Neural cell (in vitro differentiated cells): ENCODE measurements at regions not wholly inside any gene's neighbourhood (a gene's known extent, or its start where the extent isn't known, plus 50 kb on each side); places are given as distances from the start of the nearest gene placed in this dataset.

Experiments
- H2AFZ ChIP-seq: fragments of 200-600, 300-800 bp; sonication (generic), shearing (Covaris generic); 2 replicates; pipeline ENCODE4 v1.6.0; 2014; ENCODE audit warnings: low read depth, mild to moderate bottlenecking, antibody characterized with exemption, low read length, moderate library complexity
- H3F3A ChIP-seq: fragments of 200-600 bp; shearing (Covaris generic); 2 replicates; pipeline ENCODE4 v1.6.1; 2016; ENCODE audit warnings: mild to moderate bottlenecking, moderate library complexity, mixed read lengths, antibody characterized with exemption, low read length; ENCODE audit not compliant: insufficient read depth, poor library complexity, severe bottlenecking
- H3K27ac ChIP-seq: fragments of 200-600, 300-800 bp; sonication (generic), shearing (Covaris generic); 2 replicates; pipeline ENCODE4 v1.5.1; 2014; ENCODE audit warnings: mild to moderate bottlenecking, low read length, moderate library complexity
- H3K27me3 ChIP-seq: fragments of 300-800, 200-600 bp; sonication (generic), shearing (Covaris generic); 2 replicates; pipeline ENCODE4 v1.6.0; 2014; ENCODE audit warnings: mild to moderate bottlenecking, low read depth, low read length, moderate library complexity; ENCODE audit not compliant: insufficient read depth
- H3K36me3 ChIP-seq: fragments of 300-800, 200-600 bp; sonication (generic), shearing (Covaris generic); 2 replicates; pipeline ENCODE4 v1.5.1; 2014; ENCODE audit warnings: mild to moderate bottlenecking, antibody characterized with exemption, low read length, moderate library complexity; ENCODE audit not compliant: insufficient read depth
- H3K4me2 ChIP-seq: fragments of 300-800, 200-600 bp; sonication (generic), shearing (Covaris generic); 2 replicates; pipeline ENCODE4 v1.6.0; 2014; ENCODE audit warnings: mild to moderate bottlenecking, low read length
- H3K4me3 ChIP-seq: fragments of 300-800, 200-600 bp; sonication (generic), shearing (Covaris generic); 2 replicates; pipeline ENCODE4 v1.5.1; 2014; ENCODE audit warnings: mild to moderate bottlenecking, low read length, moderate library complexity
- H3K79me2 ChIP-seq: fragments of 200-600 bp; shearing (Covaris generic); replicated peaks from 2 replicates; pipeline ENCODE4 v1.6.0; 2014; ENCODE audit warnings: mild to moderate bottlenecking, low read length, moderate library complexity; ENCODE audit not compliant: insufficient read depth
- H3K9ac ChIP-seq: fragments of 300-800, 200-600 bp; sonication (generic), shearing (Covaris generic); 2 replicates; pipeline ENCODE4 v1.6.1; 2016; ENCODE audit warnings: mild to moderate bottlenecking, low read length, mixed read lengths
- H3K9me2 ChIP-seq: fragments of 200-600 bp; shearing (Covaris generic); 2 replicates; pipeline ENCODE4 v1.6.1; 2016; ENCODE audit warnings: mild to moderate bottlenecking, low read length, mixed read lengths; ENCODE audit not compliant: insufficient read depth
- H3K9me3 ChIP-seq: fragments of 200-600, 300-800 bp; sonication (generic), shearing (Covaris generic); 2 replicates; pipeline ENCODE4 v1.6.1; 2016; ENCODE audit warnings: mild to moderate bottlenecking, mixed run types, low read length, moderate library complexity, mixed read lengths
- H4K20me1 ChIP-seq: fragments of 200-600 bp; shearing (Covaris generic); 2 replicates; pipeline ENCODE4 v1.6.1; 2016; ENCODE audit warnings: mild to moderate bottlenecking, mixed run types; ENCODE audit not compliant: insufficient read depth
- CTCF ChIP-seq: fragments of 450-650 bp; IDR thresholded peaks from 2 replicates; pipeline ENCODE4 v1.5.1; 2014; ENCODE audit warnings: antibody characterized with exemption, mild to moderate bottlenecking, moderate library complexity; ENCODE audit not compliant: poor library complexity, severe bottlenecking
- EP300 ChIP-seq: fragments of 450-650 bp; conservative IDR thresholded peaks from 2 replicates; pipeline ENCODE4 v1.6.1; 2014; ENCODE audit warnings: antibody characterized with exemption, mild to moderate bottlenecking, moderate library complexity; ENCODE audit not compliant: poor library complexity, severe bottlenecking
- EZH2 ChIP-seq: fragments of 200-600, 300-800 bp; shearing (Covaris generic), sonication (generic); IDR thresholded peaks from 2 replicates; pipeline ENCODE4 v1.6.1; 2014; ENCODE audit warnings: antibody characterized with exemption, low read length, borderline replicate concordance, mild to moderate bottlenecking; ENCODE audit not compliant: insufficient read depth, poor library complexity, severe bottlenecking
- MXI1 ChIP-seq: fragments of 450-650 bp; conservative IDR thresholded peaks from 2 replicates; pipeline ENCODE4 v1.6.1; 2014; ENCODE audit warnings: antibody characterized with exemption, mild to moderate bottlenecking; ENCODE audit not compliant: poor library complexity, severe bottlenecking
- POLR2AphosphoS5 ChIP-seq: IDR thresholded peaks from 2 replicates; pipeline ENCODE4 v1.6.1; 2012
- RAD21 ChIP-seq: fragments of 450-650 bp; conservative IDR thresholded peaks from 2 replicates; pipeline ENCODE4 v1.6.1; 2014; ENCODE audit warnings: antibody characterized with exemption, mild to moderate bottlenecking, moderate library complexity
- REST ChIP-seq: IDR thresholded peaks from 2 replicates; pipeline ENCODE4 v1.6.1; 2012; ENCODE audit warnings: borderline replicate concordance
- SMC3 ChIP-seq: fragments of 450-650 bp; conservative IDR thresholded peaks from 2 replicates; pipeline ENCODE4 v1.6.1; 2014; ENCODE audit warnings: antibody characterized with exemption, mild to moderate bottlenecking, moderate library complexity; ENCODE audit not compliant: poor library complexity
- TAF1 ChIP-seq: IDR thresholded peaks from 2 replicates; pipeline ENCODE4 v1.6.1; 2012; ENCODE audit warnings: low read depth

- Histone ChIP-seq H3K27ac (no peak overlapping the region), H3K9ac (no peak overlapping the region), H3K79me2 (no peaks in the 10 kb centered on the region), H3K36me3 (no peaks in the 10 kb centered on the region), H4K20me1 (no peaks in the 10 kb centered on the region), H3K9me2 (no peaks in the 10 kb centered on the region), H3K4me3 (no peak overlapping the region), H2AFZ (no peak overlapping the region), H3F3A (no peaks in the 10 kb centered on the region), H3K9me3 (no peaks in the 10 kb centered on the region), H3K4me2 (no peak overlapping the region), H3K27me3 (no peaks in the 10 kb centered on the region)
- TF ChIP-seq CTCF, result no peak
- no peak for TF ChIP-seq SMC3
- TF ChIP-seq TAF1, result no peak
- TF ChIP-seq MXI1, result no peak
- TF ChIP-seq EP300, result no peak
- no peak for TF ChIP-seq REST
- no peak for TF ChIP-seq POLR2AphosphoS5
- no peak for TF ChIP-seq EZH2
- TF ChIP-seq RAD21, result no peak
Measured at GRCh38 chr17:45645330-45645729, 138.8 kb upstream of the CRHR1 start.

- no peaks in the 10 kb centered on the region for H4K20me1 ChIP-seq
- H3K4me2 ChIP-seq, result no peak overlapping the region
- H2AFZ ChIP-seq, result no peak overlapping the region
- TF ChIP-seq MXI1 (no peak), CTCF (no peak), TAF1 (no peak), POLR2AphosphoS5 (no peak), SMC3 (no peak), EP300 (no peak), EZH2 (no peak), REST (no peak), RAD21 (no peak)
- H3K79me2 ChIP-seq, result no peaks in the 10 kb centered on the region
- H3K9ac ChIP-seq, result no peak overlapping the region
- no peak overlapping the region for H3K4me3 ChIP-seq
- H3K27ac ChIP-seq, result no peak overlapping the region
- H3K36me3 ChIP-seq, result no peaks in the 10 kb centered on the region
- H3K27me3 ChIP-seq, result no peaks in the 10 kb centered on the region
- H3K9me2 ChIP-seq, result no peaks in the 10 kb centered on the region
- H3K9me3 ChIP-seq, result no peaks in the 10 kb centered on the region
- no peaks in the 10 kb centered on the region for H3F3A ChIP-seq
Measured at GRCh38 chr17:45646288-45646988, 137.7 kb upstream of the CRHR1 start.
